ENCODE measurements at regions not wholly inside any gene's neighbourhood (a gene's known extent, or its start where the extent isn't known, plus 50 kb on each side); places are given as distances from the start of the nearest gene placed in this dataset.

GRCh38 chr22:47257976-47258375 is 495.5 kb downstream of the TBC1D22A start:
- no peak overlapping the region for H2BK15ac ChIP-seq (ENCODE audit: low read depth, low read length)
- H4K20me1 ChIP-seq (ENCODE audit: insufficient read depth, low read length), result no peaks in the 10 kb centered on the region
- 26% methylated on average over 3 of the region's 11 CpGs; no CpG with 5 or more reads in 1 of the 2 experiments for WGBS, 2 experiments (ENCODE audit: extremely low coverage in 2 of 2, insufficient read length in 1 of 2)
- ATAC-seq (ENCODE audit: low read depth), result no peak
- no peak overlapping the region for H3K4me3 ChIP-seq (ENCODE audit: insufficient read depth, low read depth, low read length)
- no peaks in the 10 kb centered on the region for H3K9me1 ChIP-seq (ENCODE audit: insufficient read depth, low read length)
- TF ChIP-seq RFX5 (IDR thresholded peaks at IDR 0.05; ENCODE audit: low read depth, low read length) (no peak), CEBPB (IDR thresholded peaks at IDR 0.05; ENCODE audit: low read depth, low read length) (no peak), FOS (IDR thresholded peaks at IDR 0.05; ENCODE audit: low read depth, low read length) (no peak), BHLHE40 (IDR thresholded peaks at IDR 0.05; ENCODE audit: low read depth, low read length) (no peak), RCOR1 (IDR thresholded peaks at IDR 0.05; ENCODE audit: insufficient replicate concordance, low read length) (no peak), CHD1 (IDR thresholded peaks at IDR 0.05; ENCODE audit: low read depth, low read length) (no peak), USF2 (IDR thresholded peaks at IDR 0.05; ENCODE audit: low read depth, low read length) (no peak), RAD21 (IDR thresholded peaks at IDR 0.05; ENCODE audit: low read length) (no peak), NFE2L2 (IDR thresholded peaks at IDR 0.05; ENCODE audit: low read depth, low read length) (no peak), MAZ (IDR thresholded peaks at IDR 0.05; ENCODE audit: borderline replicate concordance, low read depth, low read length) (no peak), MXI1 (IDR thresholded peaks at IDR 0.05; ENCODE audit: borderline replicate concordance, low read depth, low read length) (no peak), POLR2A (IDR thresholded peaks at IDR 0.05; ENCODE audit: low read depth, low read length) (no peak), ELK1 (IDR thresholded peaks at IDR 0.05; ENCODE audit: borderline replicate concordance, low read depth, low read length) (no peak)
- no peak overlapping the region for H3K14ac ChIP-seq (replicated peaks; ENCODE audit: low read depth, low read length)
- no peak overlapping the region for H3K27ac ChIP-seq (ENCODE audit: insufficient read depth, low read length)
- no peaks in the 10 kb centered on the region for H3K4me1 ChIP-seq (ENCODE audit: control insufficient read depth, insufficient read depth, low read length)
- POLR2A ChIA-PET (ENCODE audit: unreplicated experiment), result no interaction called here
- CTCF ChIA-PET, result no interaction called here
- intact Hi-C loops (cut with micrococcal nuclease), result no loop called here
- no peak overlapping the region for H4K91ac ChIP-seq (ENCODE audit: insufficient read depth, low read depth, low read length)
- H2BK120ac ChIP-seq (ENCODE audit: low read depth, low read length), result no peak overlapping the region
- H3K56ac ChIP-seq (ENCODE audit: extremely low read depth, insufficient read depth, low read length), result no peak overlapping the region
- H2AK9ac ChIP-seq (replicated peaks; ENCODE audit: low read depth, low read length, poor library complexity), result no peak overlapping the region
- H3K23ac ChIP-seq (ENCODE audit: low read depth, low read length), result no peak overlapping the region
- no peak overlapping the region for H4K5ac ChIP-seq (ENCODE audit: low read depth, low read length)
- H3K9me3 ChIP-seq (ENCODE audit: control insufficient read depth, insufficient read depth, low read length), result peaks cover 4% of the 10 kb centered on the region; the same call in 1 of the 2 replicates
- H3K27me3 ChIP-seq (ENCODE audit: control insufficient read depth, insufficient read depth, low read length), result no peaks in the 10 kb centered on the region
- H2AFZ ChIP-seq (replicated peaks; ENCODE audit: low read length, poor library complexity), result no peak overlapping the region
- H3K18ac ChIP-seq (ENCODE audit: low read depth, low read length), result no peak overlapping the region
- no peak overlapping the region for H2BK20ac ChIP-seq (ENCODE audit: low read depth, low read length)
- DNase-seq, result no peak
- no peaks in the 10 kb centered on the region for H3K79me1 ChIP-seq (ENCODE audit: low read depth in 1 of 2, low read length in 2 of 2)
- in situ Hi-C loops (cut with MboI; ENCODE audit: low sequenced_read_pairs), result no loop called here
- H3K4me2 ChIP-seq (ENCODE audit: low read depth, low read length), result no peak overlapping the region
- H3K4ac ChIP-seq (ENCODE audit: low read depth, low read length), result no peak overlapping the region
- H3K9ac ChIP-seq (ENCODE audit: low read depth, low read length), result no peak overlapping the region
- no peak overlapping the region for H4K8ac ChIP-seq (ENCODE audit: low read depth in 2 of 2, low read length in 2 of 2)
- no peak overlapping the region for H2AK5ac ChIP-seq (ENCODE audit: low read depth, low read length)
- BruUV-seq (replicated peaks), result no TSS peak
- no peaks in the 10 kb centered on the region for H3K36me3 ChIP-seq (ENCODE audit: control insufficient read depth, insufficient read depth, low read length)
- dilution Hi-C loops (cut with HindIII; ENCODE audit: low sequenced_read_pairs, unreplicated experiment), result no loop called here
- no peak overlapping the region for H2BK5ac ChIP-seq (ENCODE audit: low read depth, low read length, poor library complexity, severe bottlenecking)

Measured in IMR-90 (cell line).